SK-N-SH (cell line): ENCODE measurements at regions not wholly inside any gene's neighbourhood (a gene's known extent, or its start where the extent isn't known, plus 50 kb on each side); places are given as distances from the start of the nearest gene placed in this dataset.
"Not testable (repeated sequence)": the region's sequence is repeated elsewhere in the genome, so short reads cannot be mapped to it uniquely, and the experiment has no call there.

Source experiments
- CTCF ChIP-seq: fragments of 200-600 bp; sonication (generic); IDR thresholded peaks from 2 replicates; pipeline ENCODE4 v1.6.1; 2017; ENCODE audit warnings: antibody characterized with exemption, mild to moderate bottlenecking, moderate library complexity
- EP300 ChIP-seq, 2 experiments: IDR thresholded peaks; 2 replicates each; pipeline versions ENCODE4 v1.4.0 to v1.6.1; 2012; ENCODE audit warnings: borderline replicate concordance in 1 of 2, low read depth in 1 of 2, low read length in 1 of 2
- EZH2phosphoT487 ChIP-seq: fragments of 200-600 bp; sonication (generic); IDR thresholded peaks from 2 replicates; pipeline ENCODE4 v1.6.1; 2017; ENCODE audit warnings: low read depth, mixed run types, mild to moderate bottlenecking, antibody characterized with exemption, moderate library complexity, borderline replicate concordance
- FOXM1 ChIP-seq: IDR thresholded peaks from 2 replicates; pipeline ENCODE4 v1.4.0; 2012; ENCODE audit warnings: low read depth, mild to moderate bottlenecking
- POLR2AphosphoS5 ChIP-seq: IDR thresholded peaks from 2 replicates; pipeline ENCODE4 v1.6.1; 2012; ENCODE audit warnings: low read depth, low read length
- RAD21 ChIP-seq: IDR thresholded peaks from 2 replicates; pipeline ENCODE4 v1.6.1; 2012; ENCODE audit warnings: mild to moderate bottlenecking, low read length
- RXRA ChIP-seq: IDR thresholded peaks from 2 replicates; pipeline ENCODE4 v1.4.0; 2012; ENCODE audit warnings: low read depth, mild to moderate bottlenecking, borderline replicate concordance
- USF1 ChIP-seq: IDR thresholded peaks from 2 replicates; pipeline ENCODE4 v1.4.0; 2012; ENCODE audit warnings: low read depth, borderline replicate concordance

DNA sequence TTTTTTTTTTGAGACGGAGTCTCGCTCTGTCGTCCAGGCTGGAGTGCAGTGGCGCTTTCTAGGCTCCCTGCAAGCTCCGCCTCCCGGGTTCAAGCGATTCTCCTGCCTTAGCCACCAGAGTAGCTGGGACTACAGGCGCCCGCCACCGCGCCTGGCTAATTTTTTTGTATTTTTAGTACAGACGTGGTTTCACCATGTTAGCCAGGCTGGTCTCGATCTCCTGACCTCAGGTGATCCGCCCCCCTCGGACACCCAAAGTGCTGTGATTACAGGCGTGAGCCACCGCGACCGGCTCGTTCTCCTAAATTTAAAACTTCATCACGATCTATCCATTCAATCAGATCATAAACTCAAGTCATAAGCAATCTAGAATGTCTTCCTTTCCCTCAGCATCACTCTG, 359.5 kb upstream of the BRINP3 start:
- not testable (repeated sequence) for TF ChIP-seq EP300 (IDR thresholded peaks at IDR 0.05; ENCODE audit: borderline replicate concordance in 1 of 2, low read depth in 1 of 2, low read length in 1 of 2); CTCF; POLR2AphosphoS5; RXRA; RAD21; FOXM1; EZH2phosphoT487; USF1
